Stomach (tissue), 4 donors: ENCODE measurements at regions not wholly inside any gene's neighbourhood (a gene's known extent, or its start where the extent isn't known, plus 50 kb on each side); places are given as distances from the start of the nearest gene placed in this dataset.
A peak's percentile ranks its signal among the peaks of the same experiment; 100 is the strongest.

ENCODE experiments used
- CTCF ChIP-seq, 7 experiments: fragments of 450-650 bp in 4 of 7; fragments of 200-600 bp in 3 of 7; sonication (generic) in 3 of 7; IDR thresholded peaks; one replicate each; pipeline ENCODE4 v1.5.1; 2016 to 2019; ENCODE audit warnings: antibody characterized with exemption in 7 of 7, control low read depth in 2 of 7, mild to moderate bottlenecking in 1 of 7
- EP300 ChIP-seq: sonication (generic); formaldehyde crosslinking; IDR thresholded peaks from one replicate; pipeline ENCODE4 v1.6.1; 2017; ENCODE audit warnings: antibody characterized with exemption
- POLR2A ChIP-seq, 4 donors: fragments of 450-650 bp; IDR thresholded peaks; one replicate each; pipeline ENCODE4 v1.6.1; 2016; ENCODE audit warnings: antibody characterized with exemption in 4 of 4, control low read depth in 2 of 4, mild to moderate bottlenecking in 1 of 4, moderate library complexity in 1 of 4
- POLR2AphosphoS5 ChIP-seq, 3 donors: sonication (generic); formaldehyde crosslinking; IDR thresholded peaks; one replicate each; pipeline ENCODE4 v1.6.1; 2016; ENCODE audit warnings: antibody characterized with exemption in 3 of 3

- TF ChIP-seq EP300 (no peak), CTCF (IDR thresholded peaks at IDR 0.05) (no peak), POLR2A (IDR thresholded peaks at IDR 0.05) (no peak), POLR2AphosphoS5 (IDR thresholded peaks at IDR 0.05) (peak in 1 of 3 donors; percentile 58)
These were observed 162.3 kb upstream of the MAMLD1 start for GRCh38 chrX:150200820-150201287.
